ENCODE measurements at regions not wholly inside any gene's neighbourhood (a gene's known extent, or its start where the extent isn't known, plus 50 kb on each side); places are given as distances from the start of the nearest gene placed in this dataset.

DNA sequence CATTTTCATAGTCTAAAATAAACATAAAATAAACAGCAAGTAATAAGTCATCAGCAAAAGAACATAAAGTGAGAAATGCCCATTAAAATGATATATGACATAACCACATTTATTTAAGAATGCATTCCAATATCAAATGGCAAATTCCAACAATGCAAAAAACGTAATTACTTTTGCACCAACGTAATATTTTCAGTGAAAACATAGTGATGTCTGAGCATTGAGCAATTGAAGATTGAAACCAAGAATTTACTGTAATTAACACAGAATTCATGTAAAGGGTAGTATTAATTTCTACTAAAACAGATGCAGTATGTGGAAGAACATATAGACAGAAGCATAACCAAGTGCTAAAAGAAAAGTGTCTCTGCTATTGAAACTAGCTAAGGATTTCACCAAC is 123.0 kb upstream of the TNS3 start:
- H3K9ac ChIP-seq (replicated peaks in 1 of 4; ENCODE audit: extremely low read depth in 1 of 4, low read depth in 3 of 4, low read length in 3 of 4): no peak overlapping the region
- no peak overlapping the region for H2BK120ac ChIP-seq (replicated peaks; ENCODE audit: low read depth, low read length)
- peaks cover 0 to under 1% of the 10 kb centered on the region in 2 experiments for H4K20me1 ChIP-seq (replicated peaks in 1 of 2; ENCODE audit: control insufficient read depth in 1 of 2, insufficient read depth in 2 of 2, low read length in 2 of 2)
- CTCF ChIA-PET (ENCODE audit: partially characterized antibody): interaction anchor here (0.5 to 1.5 kb wide), 2 partner anchors 70 to 118 kb away, joined by 3 to 4 read pairs; no protein-coding TSS in a partner anchor
- H3K4me2 ChIP-seq (ENCODE audit: insufficient read depth in 1 of 2, low read depth in 2 of 2, low read length in 2 of 2): no peak overlapping the region
- FAIRE-seq (no peak), DNase-seq (ENCODE audit: low read depth in 1 of 2, low spot score in 2 of 2) (no peak)
- POLR2A ChIA-PET (ENCODE audit: partially characterized antibody): no interaction called here
- H3K4me3 ChIP-seq (ENCODE audit: extremely low read depth in 1 of 4, insufficient read depth in 2 of 4, low read depth in 3 of 4, low read length in 4 of 4): no peak overlapping the region
- no peak overlapping the region for H2AFZ ChIP-seq (ENCODE audit: low read length)
- H3K27me3 ChIP-seq (replicated peaks in 1 of 4; ENCODE audit: control insufficient read depth in 3 of 4, extremely low read depth in 1 of 4, insufficient read depth in 3 of 4, low read length in 3 of 4): no peaks in the 10 kb centered on the region
- WGBS, 2 experiments (ENCODE audit: extremely low coverage in 1 of 2, insufficient coverage in 1 of 2, insufficient read length in 1 of 2, insufficient replicate concordance in 2 of 2, low coverage in 1 of 2, low lambda C conversion rate in 2 of 2, missing lambda C conversion rate in 1 of 2): 92% methylated on average over 2 of the region's 2 CpGs; no CpG with 5 or more reads in 1 of the 2 experiments
- H3K56ac ChIP-seq (replicated peaks; ENCODE audit: insufficient read length, low read depth, low read length): no peak overlapping the region
- no peak overlapping the region for H2BK15ac ChIP-seq (ENCODE audit: low read length)
- H3K23me2 ChIP-seq (ENCODE audit: low read depth, low read length): peaks cover 3% of the 10 kb centered on the region; the same call in 1 of the 2 replicates
- H3K23ac ChIP-seq (ENCODE audit: insufficient read length): no peak overlapping the region
- H3K36me3 ChIP-seq (ENCODE audit: control insufficient read depth in 2 of 4, insufficient read depth in 4 of 4, low read length in 3 of 4): no peaks in the 10 kb centered on the region
- no peak overlapping the region for H3K18ac ChIP-seq (ENCODE audit: extremely low read depth, low read length)
- no peak overlapping the region for H2BK12ac ChIP-seq (ENCODE audit: low read depth, low read length)
- H3K4ac ChIP-seq (replicated peaks; ENCODE audit: insufficient read length, low read depth, low read length): no peak overlapping the region
- H4K8ac ChIP-seq (ENCODE audit: extremely low read depth, insufficient read depth, low read length): no peak overlapping the region
- no peaks in the 10 kb centered on the region for H3K79me1 ChIP-seq (ENCODE audit: low read depth, low read length)
- no peaks in the 10 kb centered on the region for H3K79me2 ChIP-seq (ENCODE audit: control insufficient read depth in 1 of 2, insufficient read depth in 2 of 2, low read length in 2 of 2)
- H3K27ac ChIP-seq (ENCODE audit: low read depth, low read length): no peak overlapping the region
- H3K4me1 ChIP-seq (replicated peaks in 1 of 4; ENCODE audit: control insufficient read depth in 3 of 4, insufficient read depth in 4 of 4, low read length in 3 of 4): no peaks in the 10 kb centered on the region
- no peak overlapping the region for H4K5ac ChIP-seq (ENCODE audit: insufficient read length, low read depth, low read length)
- no peak overlapping the region for H2AK5ac ChIP-seq (ENCODE audit: low read depth, low read length)
- H2BK20ac ChIP-seq (ENCODE audit: low read length): no peak overlapping the region
- H3K9me3 ChIP-seq (ENCODE audit: insufficient read depth in 2 of 2, low read depth in 1 of 2, low read length in 1 of 2): no peaks in the 10 kb centered on the region
- no peak for TF ChIP-seq TBP (IDR thresholded peaks at IDR 0.05; ENCODE audit: low read depth, low read length)
- TF ChIP-seq EP300 (IDR thresholded peaks at IDR 0.05; ENCODE audit: borderline replicate concordance in 1 of 2, low read depth in 2 of 2, low read length in 2 of 2): no peak
- TF ChIP-seq HDAC6 (IDR thresholded peaks at IDR 0.05; ENCODE audit: low read depth, low read length): no peak
- TF ChIP-seq, protein P1, sequence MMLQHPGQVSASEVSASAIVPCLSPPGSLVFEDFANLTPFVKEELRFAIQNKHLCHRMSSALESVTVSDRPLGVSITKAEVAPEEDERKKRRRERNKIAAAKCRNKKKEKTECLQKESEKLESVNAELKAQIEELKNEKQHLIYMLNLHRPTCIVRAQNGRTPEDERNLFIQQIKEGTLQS (IDR thresholded peaks at IDR 0.05; ENCODE audit: insufficient read depth, low read depth, low read length): no peak
- no peak for TF ChIP-seq SIRT6 (IDR thresholded peaks at IDR 0.05; ENCODE audit: low read length)
- TF ChIP-seq POU5F1 (IDR thresholded peaks at IDR 0.05; ENCODE audit: low read depth, low read length): no peak
- TF ChIP-seq RAD21 (IDR thresholded peaks at IDR 0.05 in 1 of 2, conservative IDR thresholded peaks at IDR 0.05 in 1 of 2; ENCODE audit: low read depth in 2 of 2, low read length in 2 of 2): no peak
- TF ChIP-seq CBX5 (IDR thresholded peaks at IDR 0.05; ENCODE audit: low read depth, low read length): no peak
- no peak overlapping the region for H2BK5ac ChIP-seq (ENCODE audit: low read depth, low read length)
- H4K91ac ChIP-seq (replicated peaks; ENCODE audit: insufficient read length, low read length): no peak overlapping the region
- H3K14ac ChIP-seq (ENCODE audit: insufficient read length): no peak overlapping the region
